Lung (tissue), 11 donors: ENCODE measurements at regions not wholly inside any gene's neighbourhood (a gene's known extent, or its start where the extent isn't known, plus 50 kb on each side); places are given as distances from the start of the nearest gene placed in this dataset.
"Not testable (repeated sequence)": the region's sequence is repeated elsewhere in the genome, so short reads cannot be mapped to it uniquely, and the experiment has no call there.

Source experiments
- ATAC-seq: fragments of 200-7000 bp; cut with Tn5 transposase; one replicate; pipeline ENCODE4 v1.9.1; 2020; ENCODE audit warnings: moderate number of reproducible peaks; ENCODE audit not compliant: insufficient read depth, low FRiP score
- DNase-seq, 3 donors: peaks; one replicate each; pipeline ENCODE4 v3.0.0-alpha.2; 2013 to 2017
- H3K27ac ChIP-seq, 2 donors: one replicate each; pipeline ENCODE4 v1.5.1; 2013; ENCODE audit warnings: mild to moderate bottlenecking in 2 of 2, moderate library complexity in 2 of 2, control low read depth in 1 of 2, inconsistent platforms in 1 of 2, low read depth in 1 of 2, low read length in 1 of 2
- H3K27me3 ChIP-seq, 3 donors: one replicate each; pipeline ENCODE4 v1.5.1; 2013; ENCODE audit warnings: low read length in 2 of 3; ENCODE audit not compliant: control insufficient read depth in 3 of 3, insufficient read depth in 3 of 3
- H3K36me3 ChIP-seq, 4 donors: one replicate each; pipeline ENCODE4 v1.5.1; 2013; ENCODE audit warnings: low read length in 4 of 4, mild to moderate bottlenecking in 1 of 4, moderate library complexity in 1 of 4; ENCODE audit not compliant: control insufficient read depth in 4 of 4, insufficient read depth in 4 of 4
- H3K4me1 ChIP-seq, 5 donors: one replicate each; pipeline ENCODE4 v1.5.1; 2013; ENCODE audit warnings: low read length in 5 of 5, mild to moderate bottlenecking in 2 of 5, moderate library complexity in 1 of 5; ENCODE audit not compliant: control insufficient read depth in 5 of 5, insufficient read depth in 5 of 5
- H3K4me3 ChIP-seq: one replicate; pipeline ENCODE4 v1.5.1; 2013; ENCODE audit warnings: mild to moderate bottlenecking, control low read depth, moderate library complexity
- H3K9ac ChIP-seq, 2 donors: one replicate each; pipeline ENCODE4 v1.5.1; 2013; ENCODE audit warnings: low read length in 2 of 2, control low read depth in 1 of 2; ENCODE audit not compliant: insufficient read depth in 1 of 2
- H3K9me3 ChIP-seq, 4 donors: one replicate each; pipeline ENCODE4 v1.5.1; 2013; ENCODE audit warnings: low read length in 3 of 4, mild to moderate bottlenecking in 1 of 4, moderate library complexity in 1 of 4; ENCODE audit not compliant: control insufficient read depth in 4 of 4, insufficient read depth in 3 of 4
- WGBS, 2 donors: extraction: QIAGEN DNeasy Blood & Tissue Kit; methylation state at CpG; one replicate each; pipeline ENCODE4 v1.1.7; 2013; 5-methylcytosine and 5-hydroxymethylcytosine counted together
- TF ChIP-seq, protein P1 (sequence below): IDR thresholded peaks from 2 replicates; pipeline ENCODE4 v1.5.1; 2012; ENCODE audit warnings: mild to moderate bottlenecking; ENCODE audit errors: control extremely low read depth, extremely low read depth
- donor health status: control.
- donor health status: control.
- donor health status: Bipolar disorder and iron deficiency.
- donor health status: healthy.
- donor health status: DM: yes; HTN: yes; CAD: no.

DNA sequence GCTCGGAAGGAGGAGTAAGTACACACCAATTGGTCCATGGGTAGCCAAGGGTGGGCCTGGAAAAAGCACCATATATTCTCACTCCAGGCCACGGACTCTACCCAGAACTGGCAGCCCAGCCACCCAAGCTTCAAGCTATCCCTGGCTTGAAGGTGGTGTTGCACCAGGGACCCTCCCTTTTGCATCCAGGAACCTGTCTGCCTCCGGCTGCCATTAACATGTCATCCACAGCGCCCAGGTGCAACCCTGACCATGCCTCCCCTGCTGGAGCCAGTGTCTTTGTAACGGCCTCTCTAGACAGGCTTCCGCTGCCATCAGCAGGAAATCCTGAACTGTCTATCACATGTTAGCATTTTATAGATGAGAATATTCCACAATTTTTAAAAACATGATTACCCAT lies 2158.5 kb upstream of the RAG2 start:
- TF ChIP-seq, protein P1, sequence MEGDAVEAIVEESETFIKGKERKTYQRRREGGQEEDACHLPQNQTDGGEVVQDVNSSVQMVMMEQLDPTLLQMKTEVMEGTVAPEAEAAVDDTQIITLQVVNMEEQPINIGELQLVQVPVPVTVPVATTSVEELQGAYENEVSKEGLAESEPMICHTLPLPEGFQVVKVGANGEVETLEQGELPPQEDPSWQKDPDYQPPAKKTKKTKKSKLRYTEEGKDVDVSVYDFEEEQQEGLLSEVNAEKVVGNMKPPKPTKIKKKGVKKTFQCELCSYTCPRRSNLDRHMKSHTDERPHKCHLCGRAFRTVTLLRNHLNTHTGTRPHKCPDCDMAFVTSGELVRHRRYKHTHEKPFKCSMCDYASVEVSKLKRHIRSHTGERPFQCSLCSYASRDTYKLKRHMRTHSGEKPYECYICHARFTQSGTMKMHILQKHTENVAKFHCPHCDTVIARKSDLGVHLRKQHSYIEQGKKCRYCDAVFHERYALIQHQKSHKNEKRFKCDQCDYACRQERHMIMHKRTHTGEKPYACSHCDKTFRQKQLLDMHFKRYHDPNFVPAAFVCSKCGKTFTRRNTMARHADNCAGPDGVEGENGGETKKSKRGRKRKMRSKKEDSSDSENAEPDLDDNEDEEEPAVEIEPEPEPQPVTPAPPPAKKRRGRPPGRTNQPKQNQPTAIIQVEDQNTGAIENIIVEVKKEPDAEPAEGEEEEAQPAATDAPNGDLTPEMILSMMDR = no peak
- ATAC-seq (no peak), DNase-seq (no peak)
- 85 to 93% methylated on average over 6 of the region's 6 CpGs for WGBS, 2 donors
- H3K9ac ChIP-seq = no peak overlapping the region
- H3K27me3 ChIP-seq = no peaks in the 10 kb centered on the region
- no peak overlapping the region for H3K4me3 ChIP-seq
- no peak overlapping the region for H3K27ac ChIP-seq
- H3K4me1 ChIP-seq = no peaks in the 10 kb centered on the region
- peaks cover 0 to 3% (median 0%) of the 10 kb centered on the region in 4 donors for H3K9me3 ChIP-seq
- H3K36me3 ChIP-seq = no peaks in the 10 kb centered on the region

- no peaks in the 10 kb centered on the region for H3K36me3 ChIP-seq
- WGBS, 2 donors = 54 to 78% methylated on average over 2 of the region's 2 CpGs
- no peak overlapping the region for H3K4me3 ChIP-seq
- H3K4me1 ChIP-seq = no peaks in the 10 kb centered on the region
- no peaks in the 10 kb centered on the region for H3K27me3 ChIP-seq
- TF ChIP-seq, protein P1 = no peak
- no peak overlapping the region for H3K27ac ChIP-seq
- no peak overlapping the region for H3K9ac ChIP-seq
- ATAC-seq (no peak), DNase-seq (no peak)
- peaks cover 0 to 3% (median 0%) of the 10 kb centered on the region in 4 donors for H3K9me3 ChIP-seq
These were observed 2153.4 kb upstream of the RAG2 start for GRCh38 chr11:38751421-38751820.

DNA sequence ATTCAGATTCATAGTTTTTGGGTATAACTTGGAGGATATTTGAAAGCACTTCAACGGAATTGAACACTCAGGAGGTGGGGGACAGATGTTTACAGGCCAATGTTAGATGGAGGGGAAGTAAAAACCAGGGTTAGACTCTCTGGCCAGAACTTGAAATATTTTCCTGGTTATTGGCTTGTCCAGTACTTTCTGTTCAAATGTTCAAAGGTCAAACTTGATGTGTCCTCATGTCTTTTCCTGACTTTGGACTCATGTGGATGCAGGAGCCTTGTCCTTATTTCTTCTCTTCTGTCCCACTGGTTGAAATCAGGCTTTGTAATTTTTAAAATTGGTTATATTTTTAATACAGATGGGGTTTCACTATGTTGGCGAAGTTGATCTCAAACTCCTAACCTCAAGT lies 2148.5 kb upstream of the RAG2 start:
- 82 to 88% methylated on average over 2 of the region's 2 CpGs for WGBS, 2 donors
- not testable (repeated sequence) for DNase-seq, H3K27ac ChIP-seq, H3K9me3 ChIP-seq, H3K4me1 ChIP-seq, H3K36me3 ChIP-seq, H3K4me3 ChIP-seq, ATAC-seq, H3K9ac ChIP-seq, H3K27me3 ChIP-seq

DNA sequence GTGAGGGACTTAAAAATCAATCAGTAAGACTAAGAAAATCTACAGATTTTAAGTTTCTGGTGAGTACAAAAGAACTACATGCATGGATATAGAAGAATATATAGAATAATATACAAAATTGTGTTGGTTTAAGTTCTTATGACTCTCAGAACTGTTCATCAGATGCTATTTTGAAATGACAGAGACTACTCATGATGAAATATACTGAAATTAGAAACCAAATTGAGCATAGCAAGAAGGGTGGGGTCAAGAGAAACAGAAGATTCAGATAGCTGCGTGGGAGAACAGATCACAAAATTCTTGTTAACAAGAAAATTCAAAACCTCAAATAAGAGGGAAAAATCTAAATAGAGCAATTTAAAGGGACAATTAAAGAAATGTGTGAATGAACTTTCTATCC lies 2125.3 kb upstream of the RAG2 start:
- Histone ChIP-seq H3K27me3 (no peaks in the 10 kb centered on the region), H3K4me3 (no peak overlapping the region), H3K27ac (no peak overlapping the region), H3K4me1 (no peaks in the 10 kb centered on the region), H3K9me3 (no peaks in the 10 kb centered on the region), H3K9ac (no peak overlapping the region), H3K36me3 (no peaks in the 10 kb centered on the region)
- DNase-seq = no peak
- 85 to 86% methylated on average over 1 of the region's 1 CpG for WGBS, 2 donors
- no peak for ATAC-seq
- TF ChIP-seq, protein P1 = no peak
